COLO668 (cell line): ENCODE measurements at regions not wholly inside any gene's neighbourhood (a gene's known extent, or its start where the extent isn't known, plus 50 kb on each side); places are given as distances from the start of the nearest gene placed in this dataset.
"Not testable (repeated sequence)": the region's sequence is repeated elsewhere in the genome, so short reads cannot be mapped to it uniquely, and the experiment has no call there.

Experiments used
- DNase-seq: peaks from one replicate; lab custom pipeline; 2025; ENCODE audit not compliant: unreplicated experiment; lab: John Stamatoyannopoulos, UW

GRCh38 chr10:131810805-131811629 lies 89.8 kb upstream of the PPP2R2D start:
- no peak for DNase-seq

GRCh38 chr10:131811630-131812403 lies 89.0 kb upstream of the PPP2R2D start:
- DNase-seq, result no peak

- no peak for DNase-seq
Measured at GRCh38 chr10:131812736-131813604, 87.8 kb upstream of the PPP2R2D start.

DNA sequence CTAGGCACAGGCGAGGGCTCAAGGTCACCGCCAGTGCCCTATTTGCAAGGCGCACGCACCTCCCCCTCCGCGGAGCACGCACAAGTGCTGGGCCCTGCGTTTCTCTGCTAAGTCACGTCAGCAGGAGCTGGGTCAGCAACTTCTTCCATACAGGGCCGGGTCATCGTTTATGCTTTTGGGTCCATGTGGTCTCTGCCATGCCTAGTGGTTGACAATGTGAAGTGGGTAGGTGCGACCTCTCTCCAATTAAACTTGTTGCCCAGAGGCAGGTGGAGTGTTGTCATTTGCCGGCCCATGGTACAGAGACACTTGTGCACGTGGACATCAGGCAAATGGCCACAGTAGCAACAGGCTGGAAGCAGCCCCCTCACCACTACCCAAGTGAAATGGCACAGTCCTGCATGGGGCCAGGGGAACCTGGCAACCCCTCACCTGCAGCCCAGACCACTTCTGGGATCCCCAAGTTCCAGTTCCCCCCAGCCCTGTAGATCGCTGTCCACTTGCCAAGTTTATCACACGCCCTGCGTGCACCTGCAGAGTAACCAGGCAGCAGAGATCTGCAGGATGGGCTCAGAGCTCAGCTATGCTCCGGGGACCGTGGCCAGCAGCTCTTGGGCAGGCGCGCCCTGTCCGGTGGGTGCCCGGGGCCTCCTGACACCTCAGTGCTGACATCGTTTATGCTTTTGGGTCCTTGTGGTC lies 86.1 kb upstream of the PPP2R2D start:
- DNase-seq, result no peak

- no peak for DNase-seq
Measured at GRCh38 chr10:131815266-131816156, 85.3 kb upstream of the PPP2R2D start.

GRCh38 chr10:131816157-131816775 lies 84.5 kb upstream of the PPP2R2D start:
- no peak for DNase-seq

DNA sequence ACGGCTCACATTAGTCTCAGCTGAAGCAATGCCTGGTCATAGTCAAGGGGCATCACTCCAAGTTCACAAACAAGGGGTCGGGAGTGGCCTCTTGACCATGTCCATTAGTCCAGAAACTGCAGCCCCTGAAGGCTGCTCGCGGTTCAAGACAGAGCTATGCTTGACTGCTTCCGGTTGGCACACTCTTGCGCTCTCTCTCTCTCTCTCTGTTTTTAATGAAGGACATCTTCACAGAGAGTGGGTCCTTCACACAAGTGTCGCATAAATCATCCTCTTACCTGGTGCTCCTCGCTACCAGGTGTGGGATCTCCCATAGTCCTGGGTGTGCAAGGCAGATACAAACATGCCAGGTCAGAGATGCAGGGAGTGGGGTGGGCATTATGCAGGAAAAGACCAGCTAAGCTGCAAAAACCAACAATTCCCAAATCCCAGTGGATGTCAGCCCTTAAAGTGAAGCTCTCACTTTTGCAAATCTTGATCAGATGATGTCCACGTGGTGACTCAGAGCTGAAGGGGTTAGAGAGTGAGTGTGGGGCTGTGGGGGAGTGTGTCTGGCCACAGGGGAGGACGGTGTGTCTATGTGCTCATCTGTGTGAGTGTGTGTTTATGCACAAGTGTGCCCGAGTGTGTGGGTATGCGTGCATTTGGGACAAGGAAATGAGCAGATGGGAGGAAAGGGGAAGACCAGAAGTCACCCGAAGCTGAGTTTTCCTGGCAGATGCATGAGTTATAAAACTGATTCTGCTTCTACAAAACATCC lies 83.7 kb upstream of the PPP2R2D start:
- DNase-seq, result no peak

- DNase-seq, result no peak
Measured at GRCh38 chr10:131817866-131818509, 82.8 kb upstream of the PPP2R2D start.

GRCh38 chr10:131818510-131819234 lies 82.1 kb upstream of the PPP2R2D start:
- DNase-seq, result peak; percentile 43

DNA sequence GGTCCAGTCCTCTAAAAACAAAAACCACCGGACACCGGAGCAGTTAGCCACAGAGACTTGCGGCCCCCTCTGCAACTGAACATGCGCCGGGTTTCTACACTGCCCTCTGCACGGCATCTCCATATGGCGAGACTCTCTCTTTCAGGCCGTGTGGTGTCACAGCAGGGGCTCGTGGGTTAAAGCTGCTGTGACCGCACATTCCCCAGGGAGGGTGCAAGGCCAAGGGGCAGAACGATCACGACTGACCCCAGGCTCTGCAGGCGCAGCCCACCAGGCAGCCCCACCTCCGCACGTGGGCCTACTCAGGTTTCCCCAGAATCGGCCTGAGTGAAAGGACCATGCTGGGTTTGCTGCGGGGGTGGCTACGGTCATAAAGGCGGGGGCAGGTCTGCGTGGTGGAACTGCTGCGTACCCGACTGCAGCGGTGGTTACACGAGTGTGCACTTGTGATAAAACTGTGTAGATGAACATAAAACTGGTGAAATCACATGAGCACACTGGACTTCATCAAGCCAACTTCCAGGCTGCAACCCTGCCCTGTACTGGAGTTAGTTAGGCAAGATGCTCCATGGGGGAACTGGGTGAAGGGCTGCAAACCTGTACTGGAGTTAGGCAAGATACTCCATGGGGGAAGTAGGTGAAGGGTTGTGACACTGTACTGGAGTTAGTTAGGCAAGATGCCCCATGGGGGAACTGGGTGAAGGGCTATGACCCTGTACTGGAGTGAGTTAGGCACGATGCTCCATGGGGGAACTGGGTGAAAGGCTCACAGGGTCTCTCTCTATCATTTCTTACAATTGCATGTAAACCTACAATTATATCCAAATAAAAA lies 81.4 kb upstream of the PPP2R2D start:
- DNase-seq, result no peak

- DNase-seq, result no peak
Measured at GRCh38 chr10:131820626-131821025, 80.2 kb upstream of the PPP2R2D start.

GRCh38 chr10:131821378-131822012 lies 79.3 kb upstream of the PPP2R2D start:
- DNase-seq, result no peak

GRCh38 chr10:131822013-131822691 lies 78.7 kb upstream of the PPP2R2D start:
- DNase-seq, result no peak

DNA sequence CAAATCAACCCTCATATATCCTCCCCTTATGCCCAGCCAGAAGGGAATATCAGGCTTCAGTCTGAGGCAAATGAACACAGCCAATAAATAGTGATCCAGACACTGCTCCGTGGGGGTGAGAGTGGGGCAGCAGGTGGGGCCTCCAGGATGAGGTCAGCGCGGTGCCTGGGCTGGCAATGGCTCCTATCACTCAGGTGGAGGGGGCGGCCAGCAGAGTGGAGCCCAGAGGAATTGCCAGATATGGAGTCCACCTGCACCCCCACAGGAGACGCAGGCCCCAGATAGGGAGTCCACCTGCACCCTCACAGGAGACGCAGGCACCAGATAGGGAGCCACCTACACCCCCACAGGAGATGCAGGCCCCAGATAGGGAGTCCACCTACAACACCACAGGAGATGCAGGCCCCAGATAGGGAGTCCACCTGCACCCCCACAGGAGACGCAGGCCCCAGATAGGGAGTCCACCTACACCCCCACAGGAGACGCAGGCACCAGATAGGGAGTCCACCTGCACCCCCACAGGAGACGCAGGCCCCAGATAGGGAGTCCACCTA lies 78.0 kb upstream of the PPP2R2D start:
- no peak for DNase-seq

GRCh38 chr10:131823601-131824099 lies 77.2 kb upstream of the PPP2R2D start:
- DNase-seq, result not testable (repeated sequence)
